GM21423 (cell line): ENCODE measurements at regions not wholly inside any gene's neighbourhood (a gene's known extent, or its start where the extent isn't known, plus 50 kb on each side); places are given as distances from the start of the nearest gene placed in this dataset.
"Not testable (repeated sequence)": the region's sequence is repeated elsewhere in the genome, so short reads cannot be mapped to it uniquely, and the experiment has no call there.

ENCODE experiments used
- ATAC-seq: cut with Tn5 transposase; IDR thresholded peaks from one replicate; pipeline ENCODE4 v1.9.1; 2021; ENCODE audit warnings: mild to moderate bottlenecking, moderate library complexity; ENCODE audit not compliant: unreplicated experiment

DNA sequence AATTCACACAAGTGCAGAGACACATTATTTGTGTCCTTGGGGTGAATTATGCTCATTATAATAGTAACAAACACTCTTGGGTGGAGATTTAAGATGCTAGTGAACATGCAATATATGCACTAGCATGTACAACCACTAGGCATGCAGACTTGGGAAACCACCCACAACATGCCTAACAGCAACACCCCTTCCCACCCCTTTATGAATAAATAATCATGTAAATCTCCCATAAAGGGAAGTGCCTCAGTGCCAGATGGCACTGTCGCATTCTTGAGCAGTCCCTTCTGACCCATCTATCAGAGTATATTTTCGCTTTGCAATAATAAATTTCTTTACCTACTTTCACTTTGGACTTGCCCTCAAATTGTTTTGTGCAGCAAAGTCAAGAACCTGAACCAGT, 1362.2 kb downstream of the OLFM4 start:
- ATAC-seq = no peak

DNA sequence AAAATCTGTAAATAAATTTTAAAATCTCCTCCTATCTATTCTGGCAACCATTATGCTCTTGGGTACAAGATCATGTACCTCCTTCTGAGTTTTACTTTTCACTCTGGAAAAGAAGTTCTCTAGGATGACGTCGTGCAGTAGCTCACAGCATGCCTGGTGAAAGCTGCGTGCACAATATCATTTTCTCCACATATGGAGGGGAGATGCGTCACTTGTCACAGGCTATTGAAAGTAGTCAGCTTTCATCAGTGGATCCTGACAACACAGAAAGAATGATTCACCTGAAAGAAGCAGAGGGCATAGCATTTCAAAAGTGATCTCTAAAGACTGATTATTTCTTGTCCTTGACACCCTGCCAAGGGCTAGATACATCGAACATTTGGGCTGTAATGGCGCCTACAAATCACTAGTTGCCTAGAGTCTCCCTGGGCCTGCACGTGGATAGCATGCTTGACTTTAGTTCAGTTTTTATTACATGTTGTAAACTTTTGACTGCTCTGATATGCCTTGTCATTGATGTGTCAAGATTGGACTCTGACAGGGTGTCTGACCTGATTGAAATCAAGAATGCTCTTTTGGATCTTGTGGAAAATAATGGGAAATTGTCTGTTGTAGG, 1365.6 kb downstream of the OLFM4 start:
- ATAC-seq = no peak

DNA sequence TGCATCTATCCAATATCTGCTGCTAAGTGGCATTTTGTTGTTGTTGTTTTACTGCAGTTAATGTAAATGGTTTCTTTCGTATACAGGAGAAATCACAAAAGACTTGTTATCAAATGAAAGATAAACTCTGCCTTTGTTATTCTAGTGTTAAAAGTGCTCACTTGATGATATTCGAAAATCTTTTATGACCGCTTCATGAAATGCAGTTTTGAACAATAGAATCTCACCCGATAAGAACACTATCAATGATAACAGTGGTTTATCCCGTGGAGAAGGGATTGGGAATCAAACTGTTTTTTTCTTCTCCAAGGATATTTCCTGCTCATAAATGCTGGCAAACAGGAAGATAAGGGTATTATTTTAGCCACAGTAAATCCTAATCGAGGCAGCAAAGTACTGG, 1366.3 kb downstream of the OLFM4 start:
- no peak for ATAC-seq

DNA sequence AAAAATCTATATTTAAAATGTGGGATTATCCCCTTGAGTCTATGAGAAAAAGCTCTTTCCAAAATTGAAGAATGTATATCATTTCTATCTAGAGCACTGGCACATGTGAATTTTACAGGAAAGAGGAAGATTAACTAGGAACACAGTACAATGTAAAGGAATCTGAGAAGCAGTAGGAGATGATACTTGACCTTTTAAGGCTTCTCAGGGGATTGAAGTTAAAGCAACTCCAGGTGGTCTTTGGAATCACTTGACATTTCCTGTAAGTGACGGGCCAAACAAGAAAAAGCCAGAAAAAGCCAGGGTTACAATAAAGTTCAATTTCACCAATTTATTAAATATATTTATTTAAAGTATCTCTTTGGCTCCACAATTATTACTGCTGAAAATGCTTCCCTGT, 1373.9 kb downstream of the OLFM4 start:
- no peak for ATAC-seq

DNA sequence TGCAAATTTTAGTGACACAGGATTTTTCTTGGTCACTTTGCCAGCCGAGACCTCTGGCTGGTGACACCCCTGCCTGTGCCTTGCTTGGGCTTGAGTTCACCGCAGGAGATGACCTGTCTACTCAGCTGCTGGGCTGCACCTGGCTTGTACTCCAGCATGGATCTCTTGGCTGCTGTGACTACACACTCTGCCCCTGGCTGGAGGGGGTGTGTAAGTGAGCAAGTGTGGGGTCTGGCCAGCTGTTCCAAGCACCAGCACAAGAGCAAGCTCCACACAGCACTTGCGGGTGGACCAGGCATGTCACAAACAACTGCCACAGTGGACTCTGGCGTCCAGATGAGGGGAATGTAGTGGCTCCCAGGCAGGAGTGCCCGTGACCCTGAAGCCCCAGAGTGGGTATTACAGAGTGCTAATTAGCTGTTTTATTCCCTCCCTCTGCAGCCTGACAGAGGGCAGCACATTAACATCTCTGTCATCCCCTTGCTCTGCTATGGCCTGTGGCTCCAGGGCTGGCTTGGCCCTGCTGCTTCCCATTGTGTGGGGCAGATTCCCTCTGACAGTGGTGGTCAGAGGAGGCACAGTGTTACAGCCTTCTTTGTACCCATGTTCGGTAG, 1387.2 kb downstream of the OLFM4 start:
- no peak for ATAC-seq

DNA sequence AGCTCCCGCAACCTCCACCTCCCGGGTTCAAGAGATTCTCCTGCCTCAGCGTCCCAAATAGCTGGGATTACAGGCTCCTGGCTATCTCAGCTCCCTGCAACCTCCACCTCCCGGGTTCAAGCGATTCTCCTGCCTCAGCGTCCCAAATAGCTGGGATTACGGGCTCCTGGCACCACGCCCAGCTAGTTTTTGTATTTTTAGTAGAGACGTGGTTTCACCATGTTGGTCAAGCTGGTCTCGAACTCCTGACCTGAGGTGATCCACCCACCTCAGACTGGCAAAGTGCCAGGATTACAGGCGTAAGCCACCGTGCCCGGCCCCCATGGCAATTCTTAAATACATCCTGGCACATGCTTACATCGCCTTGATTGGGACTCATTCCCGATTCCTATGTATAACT, 1394.3 kb downstream of the OLFM4 start:
- not testable (repeated sequence) for ATAC-seq

DNA sequence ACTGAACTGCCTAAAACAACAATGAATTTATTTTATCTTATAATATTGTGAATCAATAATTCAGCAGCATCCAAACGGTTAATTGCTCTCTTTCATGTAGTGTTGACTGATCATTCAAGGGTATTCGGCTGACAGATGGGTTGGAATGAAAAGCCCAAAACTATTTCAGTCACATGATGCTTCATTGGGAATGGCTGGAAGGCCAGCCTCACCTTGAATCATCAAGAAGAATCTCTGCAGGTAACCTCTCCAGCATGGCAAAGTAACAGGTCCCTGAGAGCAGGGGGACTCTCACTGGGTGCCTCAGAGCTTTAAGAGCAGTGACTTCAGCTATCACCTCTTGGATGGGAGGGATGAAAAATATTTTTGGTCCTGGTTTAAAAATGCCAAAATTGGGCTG, 1395.7 kb downstream of the OLFM4 start:
- no peak for ATAC-seq

DNA sequence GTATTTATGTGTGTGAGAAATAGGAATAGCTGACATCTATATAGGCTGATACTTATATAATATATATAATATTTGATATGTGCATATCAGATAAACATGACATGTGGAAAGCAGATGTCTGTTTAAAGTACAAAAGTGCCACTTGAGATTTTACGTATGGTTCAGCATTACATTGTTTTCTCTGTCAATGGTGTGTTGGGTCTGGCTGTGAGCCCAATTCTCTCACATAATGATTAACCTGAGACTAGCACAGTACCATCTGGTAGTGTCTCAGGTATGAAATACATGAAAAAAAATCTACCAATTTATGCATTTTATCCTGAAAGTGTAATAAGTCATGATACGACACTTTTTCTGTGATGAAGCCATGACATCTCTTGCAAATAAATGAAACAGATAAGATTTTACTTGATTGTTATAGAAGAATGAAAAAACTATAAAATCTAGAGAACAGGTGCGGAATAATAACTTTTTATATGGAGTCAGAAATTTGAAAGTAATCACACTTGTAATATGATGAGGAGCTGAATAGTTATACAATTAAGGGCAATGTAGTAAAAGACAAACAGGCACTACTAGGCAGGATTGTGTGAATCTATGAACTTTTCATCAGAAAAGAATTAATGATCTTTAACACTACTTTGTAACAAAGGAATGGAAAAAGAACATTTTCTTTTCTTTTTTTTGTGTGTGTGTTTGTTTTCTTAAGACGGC, 1405.0 kb downstream of the OLFM4 start:
- ATAC-seq = no peak

DNA sequence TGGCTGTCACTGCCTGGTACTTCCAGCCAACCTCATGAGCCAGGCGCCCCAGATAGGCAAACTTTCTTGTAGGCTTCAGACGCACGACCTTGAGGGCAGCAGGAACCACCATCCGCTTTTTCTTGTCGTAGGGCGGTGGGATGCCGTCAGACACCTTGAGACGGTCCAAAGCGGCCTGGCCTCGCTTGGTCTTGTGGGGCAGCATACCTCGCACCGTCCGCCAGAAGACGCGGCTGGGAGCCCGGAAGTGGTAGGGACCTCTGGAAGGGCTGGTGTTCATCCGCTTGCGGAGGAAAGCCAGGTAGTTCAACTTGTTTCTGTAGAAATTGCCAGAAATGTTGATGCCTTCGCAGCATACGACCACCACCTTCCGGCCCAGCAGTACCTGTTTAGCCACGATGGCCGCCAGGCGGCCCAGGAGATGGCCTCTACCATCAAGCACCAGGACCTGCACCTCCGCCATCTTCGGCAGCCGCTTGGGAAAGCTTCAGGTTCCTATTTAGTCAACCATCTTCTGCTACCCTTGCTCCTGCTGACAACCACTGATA, 1412.3 kb downstream of the OLFM4 start:
- ATAC-seq = not testable (repeated sequence)

DNA sequence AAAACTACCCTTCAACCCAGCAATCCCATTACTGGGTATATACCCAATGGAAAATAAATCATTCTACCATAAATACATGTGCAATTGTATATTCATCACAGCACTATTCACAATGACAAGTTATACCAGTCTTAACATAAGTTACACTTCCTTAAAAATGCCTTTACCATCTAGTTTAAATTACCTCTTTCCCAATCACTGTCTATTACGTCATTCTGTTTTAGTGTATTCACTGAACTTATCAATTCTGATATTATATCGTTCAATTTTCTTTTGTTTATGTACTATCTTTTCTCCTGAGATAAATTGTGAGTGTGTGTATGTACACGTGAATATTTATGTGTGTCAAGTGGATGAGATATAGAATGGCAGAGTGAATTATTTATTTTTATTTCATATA, 1416.8 kb downstream of the OLFM4 start:
- ATAC-seq = no peak

DNA sequence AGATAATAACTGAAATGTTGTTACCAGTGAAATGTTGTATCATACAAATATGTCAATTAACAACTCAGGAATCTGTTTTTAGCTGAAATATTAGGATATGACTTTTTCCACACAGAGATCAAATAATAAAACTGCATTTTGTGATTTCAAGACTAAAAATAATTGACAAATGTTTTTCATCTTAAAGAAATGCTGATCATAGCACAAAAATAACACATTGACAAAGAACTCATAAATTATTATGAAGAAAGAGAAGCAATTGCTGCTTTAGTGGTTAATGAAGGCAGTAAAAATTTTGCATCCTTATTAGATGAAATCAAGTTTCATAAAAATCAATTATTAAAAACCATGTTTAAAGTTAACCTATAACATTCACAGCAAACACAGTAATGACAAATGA, 1417.3 kb downstream of the OLFM4 start:
- ATAC-seq = no peak

DNA sequence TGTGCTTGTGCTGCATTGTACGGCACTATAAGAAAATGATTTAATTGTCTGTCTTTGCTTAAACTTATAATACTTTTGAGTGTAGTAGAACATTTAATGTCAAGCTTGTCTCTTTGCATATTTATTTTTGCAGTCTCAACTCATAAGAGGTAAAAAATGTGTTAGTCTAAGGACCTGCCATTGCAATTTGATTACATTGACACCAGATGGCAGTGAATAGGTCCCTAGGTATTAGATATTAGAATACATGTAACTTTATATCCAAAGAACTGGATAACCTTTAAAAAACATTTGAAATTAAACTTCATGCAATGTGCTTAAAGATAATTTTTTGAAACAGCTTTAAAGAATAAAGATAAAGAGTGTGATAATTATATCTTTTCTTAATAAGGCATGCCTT, 1421.3 kb downstream of the OLFM4 start:
- ATAC-seq = no peak

DNA sequence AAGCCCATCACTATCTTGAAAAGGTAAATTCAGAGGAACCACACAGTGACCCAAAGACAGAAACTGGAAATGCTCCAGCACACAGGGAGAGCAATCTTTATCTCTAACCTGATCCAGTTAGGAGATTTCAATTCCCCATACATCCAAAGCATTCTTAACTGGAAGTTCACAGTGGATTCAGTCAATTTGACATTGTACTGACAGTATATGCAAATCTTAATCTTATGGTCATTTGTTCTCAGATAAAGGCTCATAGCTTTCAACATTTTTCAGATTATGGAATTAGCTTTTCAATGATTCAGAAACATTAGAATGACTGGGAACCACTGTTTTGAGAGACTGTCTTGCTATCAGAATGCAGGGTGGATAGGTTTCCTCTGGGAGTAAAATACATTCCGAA, 1455.6 kb downstream of the OLFM4 start:
- no peak for ATAC-seq

DNA sequence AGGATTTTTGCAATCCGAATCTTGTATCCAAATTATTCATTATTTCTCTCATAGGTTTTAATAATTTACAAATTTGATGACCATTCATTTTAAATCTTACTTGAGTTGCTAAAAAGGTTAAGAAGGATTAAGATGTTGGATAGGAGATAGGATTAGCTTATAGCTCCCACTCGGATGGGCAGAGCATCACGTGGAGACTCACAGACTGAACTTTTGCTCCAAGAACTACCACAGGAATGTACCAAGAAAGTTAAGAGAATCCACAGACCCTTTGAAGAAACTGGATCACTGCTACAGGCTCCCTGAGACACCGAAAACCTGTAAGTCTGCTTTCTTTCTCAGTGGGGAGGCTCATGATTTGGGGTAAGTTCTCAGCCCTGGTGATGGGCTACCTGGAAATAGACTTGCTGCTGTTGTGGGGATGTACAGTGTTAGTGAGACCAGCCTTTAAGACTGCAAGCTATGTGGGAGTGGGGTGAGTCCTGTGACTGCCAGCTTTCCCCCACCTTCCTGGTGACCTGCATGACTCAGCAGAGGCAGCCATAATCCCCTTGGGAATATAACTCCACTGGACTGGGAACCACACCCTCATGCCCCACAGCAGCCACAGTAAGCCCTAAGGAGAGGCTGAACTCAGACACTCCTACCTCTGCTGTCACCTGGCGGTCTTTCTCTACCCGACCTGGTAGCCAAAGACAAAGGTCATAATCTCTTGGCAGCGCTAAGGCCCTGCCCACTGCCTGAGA, 1458.0 kb downstream of the OLFM4 start:
- no peak for ATAC-seq

DNA sequence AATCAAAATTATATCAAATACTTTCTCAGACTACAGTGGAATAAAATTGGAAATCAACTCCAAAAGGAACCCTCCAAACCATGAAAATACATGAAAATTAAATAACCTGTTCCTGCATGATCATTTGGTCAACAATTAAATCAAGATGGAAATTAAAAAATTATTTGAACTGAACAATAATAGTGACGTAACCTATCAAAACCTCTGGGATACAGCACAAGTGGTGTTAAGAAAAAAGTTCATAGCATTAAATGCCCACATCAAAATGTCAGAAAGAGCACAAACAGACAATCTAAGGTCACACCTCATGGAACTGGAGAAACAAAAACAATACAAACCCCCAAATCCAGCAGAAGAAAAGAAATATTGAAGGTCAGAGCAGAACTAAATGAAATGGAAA, 1460.7 kb downstream of the OLFM4 start:
- ATAC-seq = no peak

DNA sequence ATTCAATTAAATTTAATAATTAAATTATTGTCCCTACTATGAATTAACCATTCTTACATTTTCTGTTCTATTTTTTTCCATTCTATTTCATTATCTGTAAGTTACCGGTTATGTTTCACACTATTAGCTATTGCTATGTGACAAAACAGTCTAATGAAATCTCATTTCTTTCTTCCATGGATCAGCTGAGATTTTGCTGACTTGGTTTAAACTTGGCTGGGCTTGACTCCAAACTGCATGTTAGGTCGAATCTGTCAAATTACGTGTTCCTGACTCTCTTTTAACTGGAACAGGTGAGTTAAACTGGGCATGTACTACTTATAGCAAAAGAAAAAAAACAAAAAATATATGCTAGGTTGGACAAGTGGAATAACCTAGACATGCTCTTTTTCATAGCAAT, 1464.4 kb downstream of the OLFM4 start:
- no peak for ATAC-seq

DNA sequence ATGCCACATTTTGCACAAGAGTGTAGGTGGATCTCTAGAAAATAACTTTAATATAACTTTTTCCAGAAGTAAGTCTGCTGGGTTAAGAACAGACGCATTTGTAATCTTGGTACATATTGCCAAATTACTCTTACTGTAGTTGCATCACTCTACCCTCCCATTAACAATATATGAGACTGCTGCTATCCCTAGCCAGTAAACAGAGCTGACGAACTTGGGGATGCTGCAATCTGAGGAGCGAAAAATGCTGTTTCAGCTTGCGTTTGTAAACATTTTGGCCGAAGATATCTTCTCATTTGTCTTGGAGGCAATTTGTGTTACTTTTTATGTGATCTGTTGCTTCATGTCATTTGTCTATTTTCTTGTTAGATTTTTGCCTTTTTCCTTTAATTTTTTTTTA, 1482.8 kb downstream of the OLFM4 start:
- no peak for ATAC-seq

DNA sequence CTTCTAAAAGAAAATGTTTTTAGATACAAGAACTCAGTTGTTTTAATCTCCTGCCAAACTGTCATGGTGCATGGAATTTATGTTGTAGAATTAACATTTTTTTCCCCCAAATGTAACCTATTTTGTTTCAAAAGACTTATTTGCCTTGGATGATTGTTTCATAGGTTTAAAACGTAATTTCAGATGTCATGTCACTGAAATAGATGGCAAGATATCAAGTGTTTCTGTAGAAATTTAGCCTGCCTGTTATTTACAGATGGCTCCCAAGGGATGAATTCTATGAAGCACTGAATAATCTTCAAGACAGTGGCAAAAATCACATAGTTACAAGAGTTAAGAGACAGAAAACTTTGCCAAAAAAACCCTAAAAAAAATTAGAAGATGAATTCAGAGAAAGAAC, 1484.6 kb downstream of the OLFM4 start:
- no peak for ATAC-seq

DNA sequence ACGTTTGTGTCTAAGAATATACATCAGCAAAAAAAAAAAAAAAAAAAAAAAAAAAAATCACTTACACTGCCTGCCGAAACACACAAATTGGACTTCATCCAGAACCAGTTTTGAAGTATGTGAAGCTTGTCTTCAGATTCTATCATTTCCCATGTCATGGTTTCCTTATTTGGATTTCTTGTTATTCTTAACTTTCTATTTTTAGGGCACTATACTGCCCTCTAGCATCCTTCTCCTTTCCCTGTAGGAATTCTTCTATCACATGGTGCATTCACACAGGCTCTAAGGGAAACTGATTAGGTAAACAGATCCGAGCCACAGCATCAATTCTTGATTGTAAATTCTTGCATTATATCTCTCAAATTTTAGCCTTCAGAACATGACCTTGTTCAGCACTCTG, 1507.5 kb downstream of the OLFM4 start:
- ATAC-seq = no peak

DNA sequence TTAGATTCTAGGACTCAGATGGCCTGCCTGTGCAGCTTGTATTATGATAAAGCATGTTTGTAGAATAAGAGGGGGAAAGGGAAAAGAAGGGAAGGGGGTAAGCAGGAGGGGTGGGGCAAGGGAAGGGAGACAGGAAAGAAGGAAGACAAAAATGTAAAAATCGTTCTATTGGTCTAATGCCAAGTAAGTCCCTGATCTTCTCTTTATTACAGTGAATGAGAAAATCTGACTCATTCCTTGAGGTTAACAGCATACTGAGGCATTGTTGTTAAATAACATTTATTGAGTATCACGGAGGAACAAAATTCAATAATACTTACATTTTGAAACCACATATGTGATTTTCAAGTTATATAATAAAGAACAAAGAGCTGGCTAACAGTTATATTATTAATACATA, 1534.7 kb downstream of the OLFM4 start:
- ATAC-seq = no peak

DNA sequence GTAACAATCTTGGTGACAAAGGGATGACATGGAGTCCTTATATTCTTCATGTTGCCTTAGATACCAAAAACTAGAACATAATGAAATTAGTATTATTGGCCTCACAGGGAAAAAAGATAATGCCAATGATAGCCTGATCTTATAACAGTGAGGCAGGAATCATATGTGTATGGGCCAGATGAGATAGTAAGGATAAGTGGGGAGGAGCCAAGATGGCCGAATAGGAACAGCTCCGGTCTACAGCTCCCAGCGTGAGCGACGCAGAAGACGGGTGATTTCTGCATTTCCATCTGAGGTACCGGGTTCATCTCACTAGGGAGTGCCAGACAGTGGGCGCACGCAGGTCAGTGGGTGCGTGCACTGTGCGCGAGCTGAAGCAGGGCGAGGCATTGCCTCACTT, 1543.4 kb downstream of the OLFM4 start:
- ATAC-seq = not testable (repeated sequence)

DNA sequence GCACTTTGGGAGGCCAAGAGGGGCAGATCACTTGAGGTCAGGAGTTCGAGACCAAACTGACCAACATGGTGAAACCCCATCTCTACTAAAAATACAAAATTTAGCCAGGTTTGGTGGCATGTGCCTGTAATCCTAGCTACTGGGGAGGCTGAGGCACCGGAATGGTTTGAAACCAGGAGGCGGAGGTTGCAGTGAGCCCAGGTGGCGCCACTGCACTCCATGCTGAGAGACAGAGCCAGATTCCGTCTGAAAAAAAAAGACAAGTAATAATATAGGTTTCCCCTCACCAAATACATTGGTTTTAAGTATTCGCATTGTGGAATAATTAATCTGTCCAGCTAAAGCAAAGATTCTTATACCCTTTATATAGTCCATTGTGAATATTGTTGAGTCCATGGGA, 1544.6 kb downstream of the OLFM4 start:
- ATAC-seq = no peak
